HEK293 (cell line): ENCODE measurements at regions not wholly inside any gene's neighbourhood (a gene's known extent, or its start where the extent isn't known, plus 50 kb on each side); places are given as distances from the start of the nearest gene placed in this dataset.
"Not testable (repeated sequence)": the region's sequence is repeated elsewhere in the genome, so short reads cannot be mapped to it uniquely, and the experiment has no call there.

Source experiments
- CTCF ChIA-PET: fragments of 350-600 bp; formaldehyde crosslinking; extraction: SDS; loops from one replicate; lab custom pipeline; 2021; ENCODE audit warnings: antibody characterized with exemption; lab: Yijun Ruan, JAX
- POLR2A ChIA-PET: fragments of 300-600 bp; formaldehyde crosslinking; extraction: SDS; loops from one replicate; lab custom pipeline; 2020; ENCODE audit warnings: antibody characterized with exemption, inconsistent platforms; lab: Yijun Ruan, JAX
- H3K27ac ChIP-seq: fragments of 200-500 bp; sonication (Bioruptor generic); 2 replicates; pipeline ENCODE4 v1.5.1; 2014; ENCODE audit warnings: low read depth, low read length, control low read depth, inconsistent platforms; ENCODE audit errors: extremely low read depth
- H3K36me3 ChIP-seq, 2 experiments: fragments of 200-500 bp in 1 of 2; sonication (Bioruptor generic) in 1 of 2; 1 replicate in 1 of 2; 2 replicates in 1 of 2; pipeline ENCODE4 v1.5.1; 2014 to 2017; ENCODE audit warnings: inconsistent platforms in 2 of 2, low read length in 2 of 2; ENCODE audit not compliant: control insufficient read depth in 2 of 2, insufficient read depth in 1 of 2
- H3K4me1 ChIP-seq: fragments of 200-500 bp; sonication (Bioruptor generic); 2 replicates; pipeline ENCODE4 v1.5.1; 2014; ENCODE audit warnings: mild to moderate bottlenecking, low read length, inconsistent platforms; ENCODE audit not compliant: control insufficient read depth, insufficient read depth
- H3K4me3 ChIP-seq: 2 replicates; pipeline ENCODE4 v1.5.1; 2011; ENCODE audit warnings: low read depth, mild to moderate bottlenecking, control low read depth, low read length, moderate library complexity
- H3K9me3 ChIP-seq: fragments of 200-500 bp; sonication (Bioruptor generic); 2 replicates; pipeline ENCODE4 v1.5.1; 2014; ENCODE audit warnings: low read depth, low read length, inconsistent platforms; ENCODE audit not compliant: control insufficient read depth, insufficient read depth
- ZBTB11 ChIP-seq: fragments of 450-650 bp; formaldehyde crosslinking; conservative IDR thresholded peaks from 2 replicates; pipeline ENCODE4 v1.5.1; 2016; ENCODE audit warnings: low read depth, missing biosample characterization, missing genetic modification characterization
- ZBTB8A ChIP-seq: fragments of 450-650 bp; formaldehyde crosslinking; IDR thresholded peaks from 2 replicates; pipeline ENCODE4 v1.5.1; 2016; ENCODE audit warnings: missing biosample characterization, missing genetic modification characterization
- ZNF140 ChIP-seq: fragments of 450-650 bp; formaldehyde crosslinking; IDR thresholded peaks from 2 replicates; pipeline ENCODE4 v1.5.1; 2016; ENCODE audit warnings: missing biosample characterization, missing genetic modification characterization
- ZNF174 ChIP-seq: fragments of 450-650 bp; formaldehyde crosslinking; IDR thresholded peaks from 2 replicates; pipeline ENCODE4 v1.5.0; 2017; ENCODE audit warnings: missing biosample characterization, mild to moderate bottlenecking, missing genetic modification characterization
- ZNF202 ChIP-seq: fragments of 450-650 bp; formaldehyde crosslinking; IDR thresholded peaks from 2 replicates; pipeline ENCODE4 v1.5.1; 2016; ENCODE audit warnings: missing biosample characterization, missing genetic modification characterization, borderline replicate concordance
- ZNF266 ChIP-seq: fragments of 450-650 bp; formaldehyde crosslinking; IDR thresholded peaks from 2 replicates; pipeline ENCODE4 v1.5.1; 2016; ENCODE audit warnings: missing biosample characterization, missing genetic modification characterization, low read depth
- ZNF394 ChIP-seq: fragments of 450-650 bp; formaldehyde crosslinking; IDR thresholded peaks from 2 replicates; pipeline ENCODE4 v1.5.1; 2016; ENCODE audit warnings: missing biosample characterization, missing genetic modification characterization, mild to moderate bottlenecking, moderate library complexity, borderline replicate concordance
- ZNF404 ChIP-seq: fragments of 450-650 bp; formaldehyde crosslinking; IDR thresholded peaks from 2 replicates; pipeline ENCODE4 v1.5.1; 2017; ENCODE audit warnings: missing biosample characterization, missing genetic modification characterization
- ZNF426 ChIP-seq: fragments of 450-650 bp; formaldehyde crosslinking; IDR thresholded peaks from 2 replicates; pipeline ENCODE4 v1.5.1; 2017; ENCODE audit warnings: missing biosample characterization, missing genetic modification characterization, mild to moderate bottlenecking, inconsistent platforms, moderate library complexity
- ZNF433 ChIP-seq: fragments of 450-650 bp; formaldehyde crosslinking; IDR thresholded peaks from 2 replicates; pipeline ENCODE4 v1.5.1; 2016; ENCODE audit warnings: missing biosample characterization, missing genetic modification characterization, low read depth
- ZNF555 ChIP-seq: fragments of 450-650 bp; formaldehyde crosslinking; conservative IDR thresholded peaks from 2 replicates; pipeline ENCODE4 v1.5.1; 2017; ENCODE audit warnings: missing biosample characterization, mild to moderate bottlenecking, missing genetic modification characterization, inconsistent platforms
- ZNF558 ChIP-seq: fragments of 450-650 bp; formaldehyde crosslinking; IDR thresholded peaks from 2 replicates; pipeline ENCODE4 v1.5.1; 2016; ENCODE audit warnings: missing biosample characterization, missing genetic modification characterization
- ZNF560 ChIP-seq: fragments of 450-650 bp; formaldehyde crosslinking; IDR thresholded peaks from 2 replicates; pipeline ENCODE4 v1.5.1; 2017; ENCODE audit warnings: missing biosample characterization, missing genetic modification characterization, borderline replicate concordance
- ZNF623 ChIP-seq: fragments of 450-650 bp; formaldehyde crosslinking; IDR thresholded peaks from 2 replicates; pipeline ENCODE4 v1.5.1; 2016; ENCODE audit warnings: missing biosample characterization, missing genetic modification characterization
- ZNF654 ChIP-seq: fragments of 450-650 bp; formaldehyde crosslinking; IDR thresholded peaks from 2 replicates; pipeline ENCODE4 v1.5.1; 2016; ENCODE audit warnings: low read depth, missing biosample characterization, missing genetic modification characterization
- ZNF660 ChIP-seq: fragments of 450-650 bp; IDR thresholded peaks from 2 replicates; pipeline ENCODE4 v1.5.1; 2018; ENCODE audit warnings: missing biosample characterization, mild to moderate bottlenecking, missing genetic modification characterization
- ZNF664 ChIP-seq: fragments of 450-650 bp; formaldehyde crosslinking; IDR thresholded peaks from 2 replicates; pipeline ENCODE4 v1.5.1; 2016; ENCODE audit warnings: missing biosample characterization, missing genetic modification characterization
- ZNF701 ChIP-seq: fragments of 450-650 bp; formaldehyde crosslinking; IDR thresholded peaks from 2 replicates; pipeline ENCODE4 v1.5.1; 2016; ENCODE audit warnings: missing biosample characterization, missing genetic modification characterization
- TF ChIP-seq, protein P1 (sequence below): fragments of 450-650 bp; formaldehyde crosslinking; IDR thresholded peaks from 2 replicates; pipeline ENCODE4 v1.5.1; 2016; ENCODE audit warnings: missing biosample characterization, missing genetic modification characterization
- TF ChIP-seq, protein P2 (sequence below): fragments of 450-650 bp; formaldehyde crosslinking; conservative IDR thresholded peaks from 2 replicates; pipeline ENCODE4 v1.5.1; 2016; ENCODE audit warnings: low read depth, missing biosample characterization, missing genetic modification characterization

DNA sequence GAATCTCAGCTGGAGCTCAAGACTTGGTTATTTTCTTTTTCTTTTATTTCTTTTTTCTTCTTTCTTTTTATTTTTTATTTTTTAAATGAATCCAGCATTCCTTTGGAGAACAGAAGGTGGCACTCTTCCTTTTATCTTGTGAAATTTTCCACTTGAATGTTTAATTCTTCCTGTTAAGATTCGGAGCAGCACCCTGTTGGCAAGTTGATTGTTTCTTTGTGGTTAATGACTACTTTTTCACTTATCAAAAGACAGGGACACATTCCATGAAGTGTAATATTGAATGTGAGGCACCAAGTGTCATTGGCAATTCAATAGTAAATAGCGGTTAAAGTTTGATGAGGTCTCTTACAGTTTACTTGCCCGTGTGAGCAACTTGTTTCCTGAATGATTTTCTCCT, 240.5 kb upstream of the CHD1 start:
- CTCF ChIA-PET = interaction anchor here (0.7 kb wide), 1 partner anchor 24 kb away, joined by 3 read pairs; no protein-coding TSS in a partner anchor
- no peak overlapping the region for H3K4me3 ChIP-seq
- no peak overlapping the region for H3K27ac ChIP-seq
- no peaks in the 10 kb centered on the region for H3K4me1 ChIP-seq
- no peaks in the 10 kb centered on the region for H3K9me3 ChIP-seq
- H3K36me3 ChIP-seq = no peaks in the 10 kb centered on the region
- TF ChIP-seq, protein P1, sequence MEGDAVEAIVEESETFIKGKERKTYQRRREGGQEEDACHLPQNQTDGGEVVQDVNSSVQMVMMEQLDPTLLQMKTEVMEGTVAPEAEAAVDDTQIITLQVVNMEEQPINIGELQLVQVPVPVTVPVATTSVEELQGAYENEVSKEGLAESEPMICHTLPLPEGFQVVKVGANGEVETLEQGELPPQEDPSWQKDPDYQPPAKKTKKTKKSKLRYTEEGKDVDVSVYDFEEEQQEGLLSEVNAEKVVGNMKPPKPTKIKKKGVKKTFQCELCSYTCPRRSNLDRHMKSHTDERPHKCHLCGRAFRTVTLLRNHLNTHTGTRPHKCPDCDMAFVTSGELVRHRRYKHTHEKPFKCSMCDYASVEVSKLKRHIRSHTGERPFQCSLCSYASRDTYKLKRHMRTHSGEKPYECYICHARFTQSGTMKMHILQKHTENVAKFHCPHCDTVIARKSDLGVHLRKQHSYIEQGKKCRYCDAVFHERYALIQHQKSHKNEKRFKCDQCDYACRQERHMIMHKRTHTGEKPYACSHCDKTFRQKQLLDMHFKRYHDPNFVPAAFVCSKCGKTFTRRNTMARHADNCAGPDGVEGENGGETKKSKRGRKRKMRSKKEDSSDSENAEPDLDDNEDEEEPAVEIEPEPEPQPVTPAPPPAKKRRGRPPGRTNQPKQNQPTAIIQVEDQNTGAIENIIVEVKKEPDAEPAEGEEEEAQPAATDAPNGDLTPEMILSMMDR (tag by site-specific recombination) = peak; percentile 31
- TF ChIP-seq ZNF701 (tag by site-specific recombination) (no peak), ZNF660 (tag by site-specific recombination) (0 out of 2 replicates have a peak, but pooled peaks have one; percentile 21), ZNF174 (no peak), ZNF654 (tag by site-specific recombination) (peak; percentile 56)
- POLR2A ChIA-PET = no interaction called here

- 0 out of 2 replicates have a peak, but pooled peaks have one; percentile 27 for TF ChIP-seq ZNF404 (tag by site-specific recombination)
- TF ChIP-seq ZNF140 (tag by site-specific recombination) = peak; percentile 77
- peak; percentile 57; the same call in 1 of the 2 replicates for TF ChIP-seq ZNF266 (tag by site-specific recombination)
- TF ChIP-seq ZNF560 (tag by site-specific recombination) = 0 out of 2 replicates have a peak, but pooled peaks have one; percentile 31
- peak; percentile 54; the same call in 1 of the 2 replicates for TF ChIP-seq ZNF433 (tag by site-specific recombination)
- TF ChIP-seq ZNF394 (tag by site-specific recombination) = peak; percentile 81; the same call in 1 of the 2 replicates
- TF ChIP-seq ZNF623 (tag by site-specific recombination) = peak; percentile 59
- TF ChIP-seq ZBTB8A (tag by site-specific recombination) = 0 out of 2 replicates have a peak, but pooled peaks have one; percentile 38
- TF ChIP-seq ZNF555 (tag by site-specific recombination) = peak; percentile 71
- peak; percentile 71 for TF ChIP-seq ZNF426 (tag by site-specific recombination)
- peak; percentile 18 for TF ChIP-seq ZNF654 (tag by site-specific recombination)
- TF ChIP-seq, protein P2, sequence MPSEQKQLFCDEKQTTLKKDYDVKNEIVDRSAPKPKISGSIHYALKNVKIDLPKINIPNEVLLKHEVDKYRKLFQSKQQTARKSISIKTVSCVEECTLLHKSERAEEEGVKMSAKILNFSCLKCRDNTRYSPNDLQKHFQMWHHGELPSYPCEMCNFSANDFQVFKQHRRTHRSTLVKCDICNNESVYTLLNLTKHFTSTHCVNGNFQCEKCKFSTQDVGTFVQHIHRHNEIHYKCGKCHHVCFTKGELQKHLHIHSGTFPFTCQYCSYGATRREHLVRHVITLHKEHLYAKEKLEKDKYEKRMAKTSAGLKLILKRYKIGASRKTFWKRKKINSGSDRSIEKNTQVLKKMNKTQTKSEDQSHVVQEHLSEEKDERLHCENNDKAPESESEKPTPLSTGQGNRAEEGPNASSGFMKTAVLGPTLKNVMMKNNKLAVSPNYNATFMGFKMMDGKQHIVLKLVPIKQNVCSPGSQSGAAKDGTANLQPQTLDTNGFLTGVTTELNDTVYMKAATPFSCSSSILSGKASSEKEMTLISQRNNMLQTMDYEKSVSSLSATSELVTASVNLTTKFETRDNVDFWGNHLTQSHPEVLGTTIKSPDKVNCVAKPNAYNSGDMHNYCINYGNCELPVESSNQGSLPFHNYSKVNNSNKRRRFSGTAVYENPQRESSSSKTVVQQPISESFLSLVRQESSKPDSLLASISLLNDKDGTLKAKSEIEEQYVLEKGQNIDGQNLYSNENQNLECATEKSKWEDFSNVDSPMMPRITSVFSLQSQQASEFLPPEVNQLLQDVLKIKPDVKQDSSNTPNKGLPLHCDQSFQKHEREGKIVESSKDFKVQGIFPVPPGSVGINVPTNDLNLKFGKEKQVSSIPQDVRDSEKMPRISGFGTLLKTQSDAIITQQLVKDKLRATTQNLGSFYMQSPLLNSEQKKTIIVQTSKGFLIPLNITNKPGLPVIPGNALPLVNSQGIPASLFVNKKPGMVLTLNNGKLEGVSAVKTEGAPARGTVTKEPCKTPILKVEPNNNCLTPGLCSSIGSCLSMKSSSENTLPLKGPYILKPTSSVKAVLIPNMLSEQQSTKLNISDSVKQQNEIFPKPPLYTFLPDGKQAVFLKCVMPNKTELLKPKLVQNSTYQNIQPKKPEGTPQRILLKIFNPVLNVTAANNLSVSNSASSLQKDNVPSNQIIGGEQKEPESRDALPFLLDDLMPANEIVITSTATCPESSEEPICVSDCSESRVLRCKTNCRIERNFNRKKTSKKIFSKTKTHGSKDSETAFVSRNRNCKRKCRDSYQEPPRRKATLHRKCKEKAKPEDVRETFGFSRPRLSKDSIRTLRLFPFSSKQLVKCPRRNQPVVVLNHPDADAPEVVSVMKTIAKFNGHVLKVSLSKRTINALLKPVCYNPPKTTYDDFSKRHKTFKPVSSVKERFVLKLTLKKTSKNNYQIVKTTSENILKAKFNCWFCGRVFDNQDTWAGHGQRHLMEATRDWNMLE (tag by site-specific recombination) = peak; percentile 71
- TF ChIP-seq ZNF558 = 0 out of 2 replicates have a peak, but pooled peaks have one; percentile 26
- TF ChIP-seq ZBTB11 (tag by site-specific recombination) = peak; percentile 68
- TF ChIP-seq ZNF664 (tag by site-specific recombination) = 0 out of 2 replicates have a peak, but pooled peaks have one; percentile 21
- TF ChIP-seq ZNF202 (tag by site-specific recombination) = 0 out of 2 replicates have a peak, but pooled peaks have one; percentile 65
- CTCF ChIA-PET, POLR2A ChIA-PET: not testable (repeated sequence)
These were observed 232.7 kb upstream of the CHD1 start for GRCh38 chr5:99161538-99161937.

More at GRCh38 chr5:99161538-99161937, 232.7 kb upstream of the CHD1 start:
- not testable (repeated sequence) for H3K4me1 ChIP-seq, H3K36me3 ChIP-seq, H3K9me3 ChIP-seq, H3K4me3 ChIP-seq, H3K27ac ChIP-seq
